ENCODE measurements at regions not wholly inside any gene's neighbourhood (a gene's known extent, or its start where the extent isn't known, plus 50 kb on each side); places are given as distances from the start of the nearest gene placed in this dataset.

GRCh38 chr16:72299684-72300243, 127.8 kb upstream of the PMFBP1 start:
- Histone ChIP-seq H3K36me3 (no peaks in the 10 kb centered on the region), H3K27ac (no peak overlapping the region), H3K9me3 (no peaks in the 10 kb centered on the region), H3K4me1 (peaks cover 0 to 10% (median 0%) of the 10 kb centered on the region in 4 donors), H3K4me3 (no peak overlapping the region), H3K27me3 (no peaks in the 10 kb centered on the region)
- DNase-seq = no peak
- no peak for TF ChIP-seq POLR2A (IDR thresholded peaks at IDR 0.05)
- TF ChIP-seq, protein P1, sequence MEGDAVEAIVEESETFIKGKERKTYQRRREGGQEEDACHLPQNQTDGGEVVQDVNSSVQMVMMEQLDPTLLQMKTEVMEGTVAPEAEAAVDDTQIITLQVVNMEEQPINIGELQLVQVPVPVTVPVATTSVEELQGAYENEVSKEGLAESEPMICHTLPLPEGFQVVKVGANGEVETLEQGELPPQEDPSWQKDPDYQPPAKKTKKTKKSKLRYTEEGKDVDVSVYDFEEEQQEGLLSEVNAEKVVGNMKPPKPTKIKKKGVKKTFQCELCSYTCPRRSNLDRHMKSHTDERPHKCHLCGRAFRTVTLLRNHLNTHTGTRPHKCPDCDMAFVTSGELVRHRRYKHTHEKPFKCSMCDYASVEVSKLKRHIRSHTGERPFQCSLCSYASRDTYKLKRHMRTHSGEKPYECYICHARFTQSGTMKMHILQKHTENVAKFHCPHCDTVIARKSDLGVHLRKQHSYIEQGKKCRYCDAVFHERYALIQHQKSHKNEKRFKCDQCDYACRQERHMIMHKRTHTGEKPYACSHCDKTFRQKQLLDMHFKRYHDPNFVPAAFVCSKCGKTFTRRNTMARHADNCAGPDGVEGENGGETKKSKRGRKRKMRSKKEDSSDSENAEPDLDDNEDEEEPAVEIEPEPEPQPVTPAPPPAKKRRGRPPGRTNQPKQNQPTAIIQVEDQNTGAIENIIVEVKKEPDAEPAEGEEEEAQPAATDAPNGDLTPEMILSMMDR (IDR thresholded peaks at IDR 0.05) = no peak

GRCh38 chr16:72298961-72299360, 127.0 kb upstream of the PMFBP1 start:
- Histone ChIP-seq H3K9me3 (no peaks in the 10 kb centered on the region), H3K27me3 (no peaks in the 10 kb centered on the region), H3K4me3 (no peak overlapping the region), H3K4me1 (peaks cover 0 to 10% (median 0%) of the 10 kb centered on the region in 4 donors), H3K36me3 (no peaks in the 10 kb centered on the region), H3K27ac (peak overlapping the region in 1 of 4 donors; percentile 12)
- DNase-seq = no peak
- TF ChIP-seq POLR2A (IDR thresholded peaks at IDR 0.05) = no peak
- TF ChIP-seq, protein P1 (IDR thresholded peaks at IDR 0.05) = peak in 1 of 6 experiments; percentile 22

GRCh38 chr16:72295914-72296313, 124.0 kb upstream of the PMFBP1 start:
- Histone ChIP-seq H3K9me3 (no peaks in the 10 kb centered on the region), H3K4me1 (peaks cover 0 to 10% (median 0%) of the 10 kb centered on the region in 4 donors), H3K36me3 (no peaks in the 10 kb centered on the region), H3K27me3 (no peaks in the 10 kb centered on the region), H3K4me3 (no peak overlapping the region), H3K27ac (no peak overlapping the region)
- no peak for TF ChIP-seq POLR2A (IDR thresholded peaks at IDR 0.05)
- TF ChIP-seq, protein P1 (IDR thresholded peaks at IDR 0.05) = no peak
- no peak for DNase-seq

DNA sequence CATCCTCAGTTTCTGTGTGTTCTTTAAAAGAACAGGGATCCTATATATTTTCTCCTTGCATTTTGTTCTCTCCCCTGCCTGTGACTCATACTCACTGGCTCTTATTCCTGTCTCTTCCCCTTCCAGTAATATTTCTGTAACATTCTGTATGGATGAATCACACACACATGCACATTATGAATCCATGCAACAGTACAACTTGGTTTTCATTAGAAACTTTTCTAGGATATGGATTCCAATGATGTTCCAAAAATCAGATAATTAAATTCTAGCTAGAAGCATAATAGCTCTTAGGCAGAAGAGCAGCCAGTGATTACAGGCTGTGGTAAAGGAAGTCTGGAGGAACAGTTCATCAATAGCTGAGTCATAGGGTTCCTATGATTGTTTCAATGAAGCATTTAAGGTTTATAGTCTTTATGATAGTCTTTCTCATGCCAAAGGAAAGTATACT, 119.6 kb upstream of the PMFBP1 start:
- DNase-seq = no peak
- Histone ChIP-seq H3K4me3 (no peak overlapping the region), H3K27me3 (no peaks in the 10 kb centered on the region), H3K4me1 (no peaks in the 10 kb centered on the region), H3K9me3 (no peaks in the 10 kb centered on the region), H3K36me3 (no peaks in the 10 kb centered on the region), H3K27ac (peak overlapping the region in 2 of 4 donors; percentile 5 to 36)
- TF ChIP-seq, protein P1 (IDR thresholded peaks at IDR 0.05) = no peak
- TF ChIP-seq POLR2A (IDR thresholded peaks at IDR 0.05) = no peak

- H3K9me3 ChIP-seq = no peaks in the 10 kb centered on the region
- H3K27me3 ChIP-seq = no peaks in the 10 kb centered on the region
- H3K27ac ChIP-seq = peak overlapping the region in 2 of 4 donors; percentile 5 to 7
- H3K4me1 ChIP-seq = no peaks in the 10 kb centered on the region
- TF ChIP-seq POLR2A (IDR thresholded peaks at IDR 0.05) = no peak
- no peak for DNase-seq
- no peak overlapping the region for H3K4me3 ChIP-seq
- H3K36me3 ChIP-seq = no peaks in the 10 kb centered on the region
Measured at GRCh38 chr16:72291121-72291520, 119.2 kb upstream of the PMFBP1 start.

DNA sequence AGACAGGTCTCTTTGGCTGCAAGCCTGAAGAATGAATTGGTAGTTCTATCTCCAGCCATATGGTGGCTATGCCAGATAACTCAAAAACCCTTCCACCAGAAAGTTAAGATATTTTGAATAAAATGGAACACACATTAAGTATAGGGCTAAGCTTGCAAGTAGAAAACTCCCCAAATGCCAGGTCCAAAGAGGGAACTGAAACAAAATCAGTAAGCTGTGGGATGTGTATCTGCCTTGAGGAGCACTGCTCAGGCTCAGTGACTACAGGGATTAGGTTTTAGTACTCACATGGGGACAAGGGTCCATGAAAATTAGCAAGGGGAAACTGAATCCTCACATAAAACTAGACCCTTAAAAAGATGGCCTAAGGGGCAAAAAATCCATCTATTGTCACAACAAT, 115.7 kb upstream of the PMFBP1 start:
- H3K9me3 ChIP-seq = no peaks in the 10 kb centered on the region
- no peak for DNase-seq
- H3K27ac ChIP-seq = no peak overlapping the region
- TF ChIP-seq, protein P1 (IDR thresholded peaks at IDR 0.05) = no peak
- no peak for TF ChIP-seq POLR2A (IDR thresholded peaks at IDR 0.05)
- no peaks in the 10 kb centered on the region for H3K27me3 ChIP-seq
- H3K4me1 ChIP-seq = no peaks in the 10 kb centered on the region
- H3K36me3 ChIP-seq = no peaks in the 10 kb centered on the region
- no peak overlapping the region for H3K4me3 ChIP-seq
